ENCODE measurements at regions not wholly inside any gene's neighbourhood (a gene's known extent, or its start where the extent isn't known, plus 50 kb on each side); places are given as distances from the start of the nearest gene placed in this dataset.

DNA sequence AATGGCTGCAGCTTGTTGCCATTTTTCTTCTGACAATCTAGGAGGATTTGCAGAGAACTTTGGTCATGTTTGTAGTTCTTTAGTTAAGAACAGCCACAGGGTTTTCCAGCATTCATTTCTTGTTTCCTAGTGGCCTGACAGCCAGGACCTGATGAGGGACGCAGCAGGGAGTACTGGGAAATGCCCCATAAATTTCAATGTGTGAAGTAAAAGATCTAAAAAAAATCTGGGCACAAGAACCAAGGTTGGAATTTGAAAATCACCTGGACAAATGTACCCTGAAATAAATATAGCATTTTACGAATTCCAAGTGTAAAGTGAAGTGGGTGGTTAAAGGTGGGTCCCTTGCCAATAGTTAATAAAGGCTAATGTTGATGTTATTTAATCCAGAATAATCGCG lies 195.0 kb downstream of the ZIC1 start:
- DNase-seq: no peak

DNA sequence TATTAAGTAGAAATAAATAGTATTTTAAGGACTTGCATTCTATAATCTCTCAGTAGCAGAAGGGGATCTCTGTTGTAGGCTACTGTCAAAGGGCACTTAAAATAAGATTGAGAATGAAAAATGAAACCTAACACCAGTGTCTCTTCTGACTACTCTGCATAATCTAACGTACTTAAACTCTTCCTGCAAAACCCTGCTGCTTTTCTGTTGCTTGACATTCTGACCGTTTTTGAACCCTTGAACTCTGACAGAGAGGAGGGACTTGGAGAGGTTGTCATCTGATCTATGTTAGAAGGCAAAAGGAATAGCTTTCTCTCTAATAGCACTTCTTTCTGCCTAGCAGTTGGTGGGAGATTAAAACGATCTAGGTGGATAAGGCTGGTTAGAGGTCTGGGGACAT lies 204.6 kb downstream of the ZIC1 start:
- DNase-seq: no peak

DNA sequence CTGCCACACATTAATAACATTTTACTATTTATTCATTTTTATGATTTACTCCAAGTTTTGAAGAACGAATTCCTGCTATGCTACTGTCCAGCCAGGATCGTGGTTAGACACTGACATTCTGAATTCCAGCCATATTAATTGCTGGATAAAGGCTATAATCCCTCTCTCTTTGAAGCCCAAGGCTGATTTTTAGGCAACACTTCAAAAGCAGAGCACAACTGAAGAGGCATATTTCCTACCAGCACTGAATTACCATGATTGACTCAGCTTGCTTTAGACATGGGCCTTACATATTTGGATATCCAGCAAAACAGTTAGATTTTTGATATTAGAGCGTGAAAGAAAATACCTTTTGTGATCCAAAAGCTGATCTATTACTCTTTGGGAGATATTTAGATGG lies 205.0 kb downstream of the ZIC1 start:
- DNase-seq: no peak

DNA sequence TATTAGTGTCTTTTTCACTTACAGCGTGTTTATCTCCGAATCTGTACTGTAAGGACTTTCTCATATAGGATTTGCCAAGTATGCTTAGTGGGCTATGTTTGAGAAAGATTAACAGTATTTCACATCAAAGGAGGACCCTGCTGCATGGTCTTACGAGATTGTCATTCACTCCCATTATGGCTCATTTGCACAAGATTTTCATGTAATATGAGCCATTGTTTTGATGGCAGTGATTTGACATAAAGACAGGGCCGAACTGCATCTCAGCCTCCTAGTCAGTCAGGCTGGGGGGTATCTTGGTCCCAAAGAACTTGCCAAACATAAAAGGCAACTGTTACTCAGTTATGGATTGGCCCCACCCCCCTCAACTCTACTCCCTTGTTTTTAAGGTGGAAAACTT lies 205.9 kb downstream of the ZIC1 start:
- DNase-seq: no peak

DNA sequence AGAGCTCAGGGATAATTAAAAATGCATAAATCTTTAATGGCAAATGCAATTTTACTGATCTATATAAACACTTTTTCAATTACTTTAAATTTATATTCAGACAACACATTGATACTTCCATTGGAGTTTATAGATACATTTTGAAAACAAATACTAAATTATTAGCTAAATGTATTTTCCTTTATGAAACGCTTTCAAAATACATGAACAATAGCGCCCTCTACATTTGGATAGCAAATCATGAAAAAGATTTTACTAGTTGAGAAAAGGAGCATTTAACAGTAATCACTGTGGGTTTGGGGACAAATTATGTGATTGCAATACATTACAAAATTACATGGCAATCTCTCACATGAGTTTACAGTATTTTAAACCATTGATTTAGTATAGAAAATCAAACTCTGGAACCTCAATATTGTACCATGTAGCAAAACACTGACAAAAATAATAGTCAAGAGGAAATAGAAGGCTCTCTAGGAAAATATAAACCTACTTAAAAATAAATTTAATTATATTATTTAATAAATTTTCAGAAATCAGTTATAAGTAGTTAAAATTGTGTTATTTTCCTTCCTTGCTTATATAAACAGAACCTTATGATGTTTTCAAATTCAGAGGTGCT lies 207.9 kb downstream of the ZIC1 start:
- no peak for DNase-seq

DNA sequence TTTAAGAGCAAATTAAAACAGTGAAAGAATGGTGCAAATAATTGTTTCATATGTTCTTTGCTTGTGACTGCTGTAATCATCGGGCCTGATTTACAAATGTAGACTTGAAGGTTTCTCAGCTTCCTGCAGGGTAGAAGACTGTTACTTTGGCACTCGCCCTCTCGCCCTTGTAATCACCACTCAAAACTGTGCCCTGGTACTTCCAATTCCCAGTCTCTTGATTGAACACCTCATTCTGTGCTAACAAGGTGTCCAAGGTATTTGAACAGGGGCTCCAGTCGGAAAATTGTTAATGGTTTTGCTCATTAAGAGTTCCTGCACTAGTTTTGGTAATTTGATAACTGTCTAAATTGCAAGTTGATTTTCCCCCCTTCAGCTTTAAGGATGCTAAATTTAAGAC lies 209.5 kb downstream of the ZIC1 start:
- DNase-seq: no peak

DNA sequence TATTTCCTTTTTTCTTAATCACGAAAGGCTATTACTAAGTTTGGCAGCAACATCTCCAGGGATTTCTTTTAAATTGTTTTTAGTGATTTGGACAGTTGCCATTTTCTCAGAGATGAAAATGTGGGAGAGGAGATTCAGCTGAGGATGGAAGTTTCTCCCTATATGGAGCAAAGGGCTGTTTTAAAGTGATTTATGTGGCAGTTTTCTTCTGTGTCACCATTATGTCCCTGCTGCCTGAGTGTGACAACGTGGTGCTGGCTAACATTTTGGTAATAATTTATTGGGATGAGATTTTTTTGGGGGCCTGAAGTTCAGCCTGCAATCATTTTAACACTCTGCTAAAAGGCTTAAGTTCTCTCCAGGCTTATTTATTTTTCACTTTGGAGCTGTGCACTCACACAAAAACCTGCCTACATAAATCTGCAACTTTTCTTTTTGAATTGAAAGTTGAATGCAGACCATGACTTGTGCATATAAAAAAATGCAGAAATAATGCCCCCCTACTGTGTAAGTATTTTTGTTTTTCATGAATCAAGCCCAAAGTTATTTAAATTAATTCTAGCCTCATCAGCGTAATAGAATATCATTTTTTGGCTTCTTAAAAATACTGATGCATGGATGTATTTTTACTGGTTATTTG lies 210.9 kb downstream of the ZIC1 start:
- no peak for DNase-seq

DNA sequence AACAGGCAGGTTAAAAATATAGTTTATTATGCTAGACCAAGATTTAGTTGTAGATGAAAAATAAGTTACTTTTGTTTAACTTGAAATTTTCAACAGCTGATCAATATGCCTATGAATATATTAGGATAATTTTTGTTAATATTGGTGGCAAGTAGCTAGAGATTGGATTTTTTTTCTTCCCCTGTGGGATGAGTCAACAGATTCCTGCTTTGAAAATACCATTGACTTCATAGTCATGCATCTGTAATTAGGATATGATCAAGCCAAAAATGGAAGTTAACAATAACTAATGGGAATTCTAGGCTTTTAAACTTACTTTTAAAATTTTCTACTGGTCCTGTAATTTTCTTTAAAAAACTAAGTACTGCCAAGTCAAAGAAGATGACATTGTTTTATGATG lies 211.7 kb downstream of the ZIC1 start:
- no peak for DNase-seq

DNA sequence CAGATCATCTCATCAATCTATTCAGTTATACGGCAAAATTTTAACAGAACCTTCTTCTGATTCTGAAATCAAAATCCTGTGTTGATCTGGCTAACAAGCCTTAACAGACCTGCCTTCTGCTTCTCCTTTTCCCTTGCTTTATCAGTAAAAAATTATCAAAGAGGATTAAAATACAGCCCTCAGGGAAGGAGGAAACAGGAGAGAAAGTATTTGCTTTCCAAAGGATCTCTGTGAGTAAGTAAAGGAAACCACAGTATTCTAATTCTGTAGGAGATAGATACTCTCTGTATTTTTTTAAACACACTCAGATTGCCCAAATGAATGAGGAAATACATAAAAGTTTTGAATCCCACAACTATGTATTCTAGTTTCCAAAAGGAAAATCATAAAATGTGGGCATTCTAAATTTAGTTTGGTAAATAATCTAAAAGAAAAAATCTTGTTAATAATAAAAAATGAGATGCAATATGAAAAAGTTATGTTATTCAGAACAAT lies 221.8 kb downstream of the ZIC1 start:
- DNase-seq: no peak

DNA sequence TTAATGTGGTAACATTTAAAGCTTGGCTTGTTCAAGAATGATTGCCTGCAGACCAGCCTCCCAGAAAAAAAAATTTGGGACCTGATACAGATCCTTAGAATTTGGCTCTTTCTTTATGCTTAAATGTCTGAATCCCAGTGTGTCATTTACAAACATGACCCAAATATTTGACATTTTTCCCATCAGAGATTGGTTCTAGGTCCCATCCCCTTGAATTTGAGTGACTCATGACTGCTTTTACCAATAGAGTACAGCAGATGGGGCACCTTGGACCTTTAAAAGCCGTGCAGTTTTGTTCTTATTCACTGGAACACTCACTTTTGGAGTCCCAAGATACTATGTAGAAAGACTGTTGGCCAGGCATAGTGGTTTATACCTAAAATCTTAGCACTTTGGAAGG lies 231.6 kb downstream of the ZIC1 start:
- DNase-seq: no peak

DNA sequence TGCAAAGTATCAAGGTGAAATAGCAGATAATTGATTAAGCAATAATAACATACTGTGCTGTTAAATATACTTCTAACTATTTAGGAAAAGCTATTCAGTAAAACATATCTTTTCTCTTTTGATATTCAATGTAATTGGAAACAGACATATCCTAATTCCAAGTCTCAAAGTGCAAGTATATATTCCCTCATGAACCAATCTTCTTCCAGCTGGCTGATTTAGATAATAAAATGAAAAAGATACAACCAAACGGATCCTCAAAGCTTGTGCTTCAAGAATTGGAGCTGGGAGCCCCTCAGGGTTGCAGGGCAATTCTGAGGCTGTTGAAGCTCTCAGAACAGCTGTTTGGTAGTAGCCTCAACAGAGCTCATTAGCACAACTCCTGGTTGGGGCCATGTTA lies 236.6 kb downstream of the ZIC1 start:
- DNase-seq: no peak

DNA sequence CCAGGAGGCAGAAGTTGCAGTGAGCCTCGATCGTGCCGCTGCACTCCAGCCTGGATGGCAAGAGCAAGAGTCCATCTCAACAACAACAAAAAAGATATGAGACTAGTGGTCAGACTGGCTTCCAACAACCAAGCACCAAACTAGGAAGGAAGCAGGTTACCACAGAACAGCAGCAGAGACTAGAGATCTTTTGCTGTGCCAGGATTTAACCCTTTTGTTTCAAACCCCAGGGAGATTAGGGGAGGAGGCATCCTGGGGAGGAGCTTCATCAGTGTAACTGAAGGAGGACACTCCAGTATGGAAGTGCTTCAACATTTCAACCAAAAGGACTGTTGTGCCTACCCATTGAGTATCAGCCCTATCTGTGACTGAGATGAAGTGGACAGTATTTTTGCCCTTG lies 240.3 kb downstream of the ZIC1 start:
- no peak for DNase-seq

DNA sequence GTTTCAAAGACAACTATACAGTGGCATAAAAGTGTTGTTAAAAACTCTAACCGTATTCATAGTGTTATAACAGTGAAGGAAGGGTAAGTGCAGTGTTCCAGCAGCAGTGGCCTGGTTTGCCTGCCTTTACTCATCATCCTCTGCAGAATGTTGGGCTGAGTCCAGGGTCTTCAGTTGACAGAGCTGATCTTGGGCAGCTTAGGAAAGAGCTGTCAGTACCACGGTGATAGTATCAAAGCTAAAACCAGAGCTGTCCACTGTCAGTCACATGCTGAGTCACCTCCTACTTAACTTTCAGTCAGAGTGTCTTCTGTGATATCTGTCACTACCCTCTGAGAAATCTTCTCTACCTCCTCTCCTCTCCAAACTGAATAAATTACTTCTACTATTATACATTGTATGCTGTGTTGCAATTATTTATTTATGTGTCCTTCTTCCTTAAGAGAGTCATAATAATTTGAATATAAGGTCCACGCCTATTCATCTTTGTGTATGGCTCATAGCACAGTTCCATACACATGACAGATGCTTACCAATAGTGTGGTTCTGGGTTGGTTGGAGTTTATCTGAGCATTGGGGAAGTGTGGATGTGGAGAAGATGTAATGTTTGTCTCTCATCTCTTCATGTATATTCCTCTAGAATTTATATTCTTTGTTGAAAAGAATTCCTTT lies 242.1 kb downstream of the ZIC1 start:
- no peak for DNase-seq

DNA sequence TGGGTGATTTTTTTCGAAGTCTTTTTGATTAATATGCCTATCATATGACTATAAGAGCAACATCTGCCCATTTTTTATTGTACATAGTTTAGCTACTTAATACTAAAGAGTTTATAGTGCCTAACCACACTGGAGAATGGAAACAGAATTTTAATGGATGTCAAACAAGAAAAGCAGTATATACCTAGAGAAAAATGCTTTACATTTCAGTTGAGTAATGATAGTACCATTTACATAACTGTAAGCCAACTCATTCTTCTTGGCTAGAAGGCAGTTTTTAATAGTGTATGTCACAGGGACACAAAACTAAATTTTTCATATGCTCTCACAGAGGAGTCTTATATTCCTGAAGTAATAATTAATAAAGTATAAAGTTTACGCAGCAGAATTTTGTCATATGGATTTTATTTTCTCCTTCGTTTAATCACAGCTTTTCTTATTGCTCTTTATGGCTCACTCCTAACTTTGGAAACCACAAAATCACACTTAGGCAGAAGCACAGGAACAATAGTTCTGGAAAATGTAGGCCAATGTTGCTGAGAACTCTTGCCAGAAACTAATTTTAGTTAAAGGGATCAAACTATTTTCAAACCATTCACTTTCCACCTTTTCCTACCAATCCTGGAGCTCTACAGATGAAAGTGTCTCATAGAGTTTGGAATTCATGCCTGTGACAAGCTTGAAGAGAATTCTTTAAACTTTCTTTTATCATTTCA lies 243.6 kb downstream of the ZIC1 start:
- DNase-seq: no peak

DNA sequence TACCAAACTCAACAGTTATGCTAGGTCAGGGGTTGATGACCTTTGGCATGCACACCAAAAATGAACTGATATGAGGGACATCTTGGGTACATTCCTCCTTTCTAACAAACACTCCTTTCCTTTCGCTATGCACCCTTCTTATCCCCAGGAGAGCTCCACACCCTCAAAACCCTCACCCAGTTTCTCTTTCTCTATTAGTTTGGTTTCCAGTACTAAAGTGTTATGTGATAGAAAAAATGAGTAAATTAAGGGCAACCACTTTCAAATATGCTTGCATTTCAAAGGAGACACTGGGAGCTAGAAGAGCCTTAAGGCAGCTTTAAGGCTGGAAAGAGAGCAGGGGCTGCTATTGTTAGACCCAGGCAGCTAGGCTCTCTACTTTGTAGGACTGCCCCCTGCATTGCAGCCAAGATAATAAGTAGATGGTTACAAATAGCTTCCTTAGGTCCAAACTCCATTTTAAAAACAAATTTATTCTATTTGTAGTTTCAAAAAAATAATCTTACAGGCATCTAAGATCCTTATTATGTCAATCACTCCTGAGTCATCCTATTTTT lies 244.3 kb downstream of the ZIC1 start:
- DNase-seq: no peak

DNA sequence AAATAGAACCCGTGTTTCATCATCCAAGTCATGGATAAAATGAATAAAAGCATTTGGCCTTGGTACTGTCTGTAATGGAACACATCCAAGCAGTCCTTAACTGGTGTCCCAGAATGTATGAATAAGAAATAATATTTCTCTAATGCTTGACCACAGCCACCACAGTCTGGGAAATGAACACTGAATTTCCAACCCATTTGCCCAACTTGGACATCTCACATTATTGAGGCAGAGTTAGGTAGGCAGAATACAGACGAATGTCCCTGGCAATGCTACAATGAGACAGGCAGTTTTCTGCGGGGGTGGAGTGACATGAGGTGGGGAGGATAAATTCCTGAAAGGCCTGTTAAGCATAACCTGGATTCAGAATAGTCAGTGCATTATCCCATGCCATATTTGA lies 245.7 kb downstream of the ZIC1 start:
- no peak for DNase-seq

DNA sequence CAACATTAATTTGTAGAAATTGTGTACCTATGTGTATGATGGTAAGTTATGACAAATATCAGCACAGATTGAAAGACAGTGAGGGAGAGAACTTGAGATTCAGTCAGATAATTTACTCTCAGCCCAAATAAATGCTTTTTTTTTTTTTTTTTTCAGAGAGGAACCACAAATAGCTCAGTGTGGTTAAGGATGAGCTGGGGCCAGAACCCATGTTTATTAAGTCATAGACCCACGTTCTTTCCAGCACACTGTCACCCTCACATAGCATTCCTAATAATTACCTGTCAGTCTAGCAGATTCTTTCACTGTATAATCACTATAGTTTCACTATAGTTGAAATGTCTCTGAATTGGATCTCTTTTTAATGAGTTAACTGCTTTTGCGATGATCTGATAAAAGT lies 246.1 kb downstream of the ZIC1 start:
- DNase-seq: no peak

DNA sequence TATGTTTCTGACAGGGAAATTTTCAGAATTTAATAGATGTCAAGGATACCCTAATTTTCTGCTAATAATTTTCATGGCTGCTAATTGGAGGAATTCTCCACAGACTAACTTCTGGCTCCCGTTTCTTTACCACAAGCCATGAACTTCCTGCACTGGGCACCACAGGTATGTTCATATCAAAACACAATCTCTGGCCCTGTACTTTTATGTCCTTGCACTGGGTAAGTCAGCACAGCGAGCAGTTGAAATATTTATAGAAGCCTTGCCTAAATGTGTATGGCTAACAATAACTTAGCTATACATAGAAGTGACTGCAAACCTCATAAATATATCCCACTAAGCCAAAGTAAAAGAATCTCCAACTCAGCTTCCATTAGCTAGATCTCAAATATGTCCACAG lies 246.9 kb downstream of the ZIC1 start:
- no peak for DNase-seq

DNA sequence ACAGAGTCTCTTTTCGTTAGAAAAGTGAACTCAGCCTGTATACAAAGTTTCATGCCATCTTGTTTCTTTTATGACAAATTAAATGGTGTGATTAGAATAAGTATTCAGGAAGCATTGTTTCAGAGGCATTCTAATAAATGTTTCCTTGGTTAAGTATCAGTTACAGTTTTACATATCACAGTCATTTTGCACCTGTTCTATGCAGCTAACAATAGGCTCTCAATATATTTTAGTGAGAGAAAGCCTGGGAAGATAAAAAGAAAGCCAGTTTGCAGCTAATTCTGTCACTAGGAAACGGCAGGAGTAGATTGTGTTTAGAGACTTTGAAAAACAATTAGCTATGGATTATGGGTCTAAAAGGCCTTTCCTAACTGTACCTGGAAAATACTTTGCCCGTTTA lies 252.8 kb downstream of the ZIC1 start:
- DNase-seq: no peak

DNA sequence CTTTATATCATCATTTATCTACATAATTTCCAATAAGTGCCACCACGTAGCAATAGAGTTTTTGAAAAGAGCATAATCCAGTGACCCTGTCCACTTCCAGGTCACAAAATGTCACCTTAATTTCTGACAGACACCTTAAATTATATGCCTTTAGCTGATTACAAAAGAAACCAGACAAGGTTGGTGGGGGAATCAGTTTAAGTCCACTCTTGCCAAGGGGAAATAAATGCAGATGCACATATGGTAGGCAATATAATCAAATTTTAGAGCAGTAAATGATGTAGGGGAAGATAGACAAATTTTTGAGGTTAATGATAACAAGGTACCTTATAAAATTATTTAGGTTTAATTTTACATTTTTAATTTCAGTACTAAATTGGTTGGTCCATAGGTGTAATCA lies 253.5 kb downstream of the ZIC1 start:
- no peak for DNase-seq

DNA sequence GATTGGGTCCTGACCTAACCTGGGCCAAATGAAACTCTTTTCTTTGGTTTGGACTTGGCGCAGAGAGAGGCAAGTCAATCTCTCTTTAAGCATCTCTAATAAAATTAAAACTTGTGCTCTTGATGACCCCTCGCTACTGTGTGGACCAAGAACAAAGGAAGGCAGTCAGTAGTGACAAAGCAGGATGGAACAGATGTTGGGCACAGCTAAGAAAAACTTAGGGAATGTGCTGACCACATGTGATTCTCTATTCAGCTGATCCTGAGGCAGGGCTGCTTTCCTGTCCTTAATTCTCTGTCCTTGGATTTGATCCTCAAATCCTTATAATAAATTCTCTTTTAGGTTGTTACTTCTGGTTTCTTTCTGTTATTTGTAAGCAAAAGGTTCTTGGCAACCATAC lies 259.9 kb downstream of the ZIC1 start:
- no peak for DNase-seq

DNA sequence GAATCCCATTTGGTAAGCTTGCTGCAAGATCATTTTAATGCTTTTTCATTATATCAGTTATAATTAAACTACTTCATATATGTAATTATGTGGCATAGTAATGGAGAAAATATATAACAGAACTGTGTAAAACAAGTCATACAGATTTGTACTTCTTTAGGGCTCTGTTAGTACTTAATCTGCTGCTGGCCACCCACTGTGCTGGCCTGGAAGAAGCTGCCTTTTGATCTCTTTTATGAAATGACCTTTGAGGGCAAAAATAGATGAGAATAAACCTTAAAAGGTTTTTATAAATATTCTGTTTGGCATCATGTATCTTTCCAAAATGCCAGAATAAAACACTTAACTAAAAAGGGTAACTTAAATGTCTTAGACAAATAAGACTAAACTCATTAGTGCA lies 262.9 kb downstream of the ZIC1 start:
- DNase-seq: no peak

DNA sequence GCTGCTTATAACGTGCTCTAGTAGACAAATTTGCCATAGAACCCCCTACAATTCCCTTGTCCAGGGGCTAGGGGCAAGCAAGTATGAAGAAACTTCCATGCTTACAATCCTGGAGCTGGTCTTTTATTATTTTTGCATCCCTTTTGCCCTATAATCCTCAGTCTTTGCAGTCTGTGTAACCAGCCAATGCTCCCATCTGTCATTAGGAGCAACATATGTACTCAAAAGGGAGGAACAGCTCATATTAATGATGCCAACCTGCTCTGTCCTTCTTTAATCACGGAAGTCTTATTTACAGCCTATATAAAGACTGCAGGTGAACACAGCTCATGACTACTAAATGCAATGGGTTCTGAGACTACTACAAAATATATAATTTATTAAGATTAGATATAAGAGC lies 263.3 kb downstream of the ZIC1 start:
- no peak for DNase-seq

DNA sequence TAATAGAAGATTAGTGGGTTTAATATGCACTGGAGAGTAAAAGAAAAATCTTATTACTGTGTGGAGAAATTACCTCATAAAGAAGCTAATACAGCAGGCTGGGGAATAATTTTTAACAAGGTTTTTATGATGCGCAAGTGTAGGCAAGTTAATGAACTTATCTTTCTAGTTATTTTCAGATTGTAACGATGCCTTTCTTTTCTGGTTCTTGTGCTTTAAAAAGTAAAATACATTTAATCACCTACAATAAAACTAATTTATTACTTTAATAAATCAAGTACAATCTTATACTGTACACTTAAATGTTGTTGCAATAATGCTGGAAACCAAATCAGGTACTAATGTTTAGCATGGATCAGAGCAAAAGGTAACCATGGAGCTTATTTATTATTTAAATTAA lies 266.6 kb downstream of the ZIC1 start:
- no peak for DNase-seq
